ENCODE measurements at regions not wholly inside any gene's neighbourhood (a gene's known extent, or its start where the extent isn't known, plus 50 kb on each side); places are given as distances from the start of the nearest gene placed in this dataset.

- no peaks in the 10 kb centered on the region for H3K27me3 ChIP-seq (replicated peaks; ENCODE audit: insufficient read depth)
- WGBS, 2 experiments (ENCODE audit: low coverage in 1 of 2, low lambda C conversion rate in 2 of 2, missing lambda C conversion rate in 2 of 2), result 60 to 62% methylated on average over 8 to 13 of the region's 13 CpGs
- no peaks in the 10 kb centered on the region for H3K9me3 ChIP-seq (ENCODE audit: low read depth)
- H3K27ac ChIP-seq, result no peak overlapping the region
- no peaks in the 10 kb centered on the region for H3F3A ChIP-seq (ENCODE audit: insufficient read depth)
- no peaks in the 10 kb centered on the region for H3K79me2 ChIP-seq (ENCODE audit: insufficient read depth)
- H3K4me2 ChIP-seq (ENCODE audit: unreplicated experiment), result no peak overlapping the region
- no peaks in the 10 kb centered on the region for H3K4me1 ChIP-seq (ENCODE audit: insufficient read depth)
- no peak overlapping the region for H3K9ac ChIP-seq
- TF ChIP-seq EZH2phosphoT487 (IDR thresholded peaks at IDR 0.05; ENCODE audit: insufficient read depth, low read depth), result no peak
- TF ChIP-seq EZH2 (IDR thresholded peaks at IDR 0.05; ENCODE audit: insufficient read depth, poor library complexity, severe bottlenecking), result no peak
- no peaks in the 10 kb centered on the region for H3K9me2 ChIP-seq (ENCODE audit: insufficient read depth)
- in situ Hi-C loops (cut with MboI), result no loop called here
- H2AFZ ChIP-seq, result no peak overlapping the region
- no peaks in the 10 kb centered on the region for H4K20me1 ChIP-seq (ENCODE audit: insufficient read depth)
- H3K4me3 ChIP-seq, result no peak overlapping the region
- no peak for DNase-seq
- no peaks in the 10 kb centered on the region for H3K36me3 ChIP-seq (ENCODE audit: low read depth)
Observed at GRCh38 chr22:48857202-48857805, 970.4 kb downstream of the BRD1 start.

GRCh38 chr22:48856308-48856615 lies 971.4 kb downstream of the BRD1 start:
- WGBS, 2 experiments (ENCODE audit: low coverage in 1 of 2, low lambda C conversion rate in 2 of 2, missing lambda C conversion rate in 2 of 2), result 39 to 49% methylated on average over 6 to 8 of the region's 8 CpGs

GRCh38 chr22:48855593-48856307 lies 971.9 kb downstream of the BRD1 start:
- no peaks in the 10 kb centered on the region for H3K9me3 ChIP-seq (ENCODE audit: low read depth)

More at GRCh38 chr22:48856308-48856615, 971.4 kb downstream of the BRD1 start:
- no peak overlapping the region for H2AFZ ChIP-seq
- H3F3A ChIP-seq (ENCODE audit: insufficient read depth), result no peaks in the 10 kb centered on the region
- H3K9me3 ChIP-seq (ENCODE audit: low read depth), result no peaks in the 10 kb centered on the region
- in situ Hi-C loops (cut with MboI), result no loop called here
- H3K4me3 ChIP-seq, result no peak overlapping the region
- H3K4me1 ChIP-seq (ENCODE audit: insufficient read depth), result no peaks in the 10 kb centered on the region
- TF ChIP-seq EZH2phosphoT487 (IDR thresholded peaks at IDR 0.05; ENCODE audit: insufficient read depth, low read depth) (no peak), EZH2 (IDR thresholded peaks at IDR 0.05; ENCODE audit: insufficient read depth, poor library complexity, severe bottlenecking) (no peak)
- no peaks in the 10 kb centered on the region for H3K79me2 ChIP-seq (ENCODE audit: insufficient read depth)
- H3K9ac ChIP-seq, result no peak overlapping the region
- no peaks in the 10 kb centered on the region for H4K20me1 ChIP-seq (ENCODE audit: insufficient read depth)
- no peak overlapping the region for H3K27ac ChIP-seq
- H3K36me3 ChIP-seq (ENCODE audit: low read depth), result no peaks in the 10 kb centered on the region
- H3K9me2 ChIP-seq (ENCODE audit: insufficient read depth), result no peaks in the 10 kb centered on the region
- H3K4me2 ChIP-seq (ENCODE audit: unreplicated experiment), result no peak overlapping the region
- DNase-seq, result no peak
- H3K27me3 ChIP-seq (replicated peaks; ENCODE audit: insufficient read depth), result no peaks in the 10 kb centered on the region

GRCh38 chr22:48855013-48855412 lies 972.7 kb downstream of the BRD1 start:
- H3K79me2 ChIP-seq (ENCODE audit: insufficient read depth), result no peaks in the 10 kb centered on the region
- in situ Hi-C loops (cut with MboI), result no loop called here
- DNase-seq, result no peak

More at GRCh38 chr22:48855593-48856307, 971.9 kb downstream of the BRD1 start:
- H2AFZ ChIP-seq, result no peak overlapping the region
- H3F3A ChIP-seq (ENCODE audit: insufficient read depth), result no peaks in the 10 kb centered on the region
- no peaks in the 10 kb centered on the region for H3K79me2 ChIP-seq (ENCODE audit: insufficient read depth)
- H3K27me3 ChIP-seq (replicated peaks; ENCODE audit: insufficient read depth), result no peaks in the 10 kb centered on the region
- H3K36me3 ChIP-seq (ENCODE audit: low read depth), result no peaks in the 10 kb centered on the region
- no peak overlapping the region for H3K27ac ChIP-seq
- H3K4me3 ChIP-seq, result no peak overlapping the region
- in situ Hi-C loops (cut with MboI), result no loop called here
- H3K9me2 ChIP-seq (ENCODE audit: insufficient read depth), result no peaks in the 10 kb centered on the region
- H3K9ac ChIP-seq, result no peak overlapping the region
- no peaks in the 10 kb centered on the region for H4K20me1 ChIP-seq (ENCODE audit: insufficient read depth)
- no peak overlapping the region for H3K4me2 ChIP-seq (ENCODE audit: unreplicated experiment)
- no peak for DNase-seq
- WGBS, 2 experiments (ENCODE audit: low coverage in 1 of 2, low lambda C conversion rate in 2 of 2, missing lambda C conversion rate in 2 of 2), result 34% methylated on average over 9 of the region's 9 CpGs
- no peak for TF ChIP-seq EZH2 (IDR thresholded peaks at IDR 0.05; ENCODE audit: insufficient read depth, poor library complexity, severe bottlenecking)
- TF ChIP-seq EZH2phosphoT487 (IDR thresholded peaks at IDR 0.05; ENCODE audit: insufficient read depth, low read depth), result no peak
- H3K4me1 ChIP-seq (ENCODE audit: insufficient read depth), result no peaks in the 10 kb centered on the region

More at GRCh38 chr22:48855013-48855412, 972.7 kb downstream of the BRD1 start:
- H3K27ac ChIP-seq, result no peak overlapping the region
- H3K4me3 ChIP-seq, result no peak overlapping the region
- no peaks in the 10 kb centered on the region for H3K9me2 ChIP-seq (ENCODE audit: insufficient read depth)
- no peak for TF ChIP-seq EZH2 (IDR thresholded peaks at IDR 0.05; ENCODE audit: insufficient read depth, poor library complexity, severe bottlenecking)
- no peak for TF ChIP-seq EZH2phosphoT487 (IDR thresholded peaks at IDR 0.05; ENCODE audit: insufficient read depth, low read depth)
- no peak overlapping the region for H3K4me2 ChIP-seq (ENCODE audit: unreplicated experiment)
- no peaks in the 10 kb centered on the region for H4K20me1 ChIP-seq (ENCODE audit: insufficient read depth)
- no peaks in the 10 kb centered on the region for H3K27me3 ChIP-seq (replicated peaks; ENCODE audit: insufficient read depth)
- no peak overlapping the region for H3K9ac ChIP-seq
- H3K9me3 ChIP-seq (ENCODE audit: low read depth), result no peaks in the 10 kb centered on the region
- no peaks in the 10 kb centered on the region for H3K4me1 ChIP-seq (ENCODE audit: insufficient read depth)
- 12 to 14% methylated on average over 1 of the region's 1 CpG for WGBS, 2 experiments (ENCODE audit: low coverage in 1 of 2, low lambda C conversion rate in 2 of 2, missing lambda C conversion rate in 2 of 2)
- H3K36me3 ChIP-seq (ENCODE audit: low read depth), result no peaks in the 10 kb centered on the region
- H3F3A ChIP-seq (ENCODE audit: insufficient read depth), result no peaks in the 10 kb centered on the region
- H2AFZ ChIP-seq, result no peak overlapping the region
